ENCODE measurements at regions not wholly inside any gene's neighbourhood (a gene's known extent, or its start where the extent isn't known, plus 50 kb on each side); places are given as distances from the start of the nearest gene placed in this dataset.
"Not testable (repeated sequence)": the region's sequence is repeated elsewhere in the genome, so short reads cannot be mapped to it uniquely, and the experiment has no call there.

DNA sequence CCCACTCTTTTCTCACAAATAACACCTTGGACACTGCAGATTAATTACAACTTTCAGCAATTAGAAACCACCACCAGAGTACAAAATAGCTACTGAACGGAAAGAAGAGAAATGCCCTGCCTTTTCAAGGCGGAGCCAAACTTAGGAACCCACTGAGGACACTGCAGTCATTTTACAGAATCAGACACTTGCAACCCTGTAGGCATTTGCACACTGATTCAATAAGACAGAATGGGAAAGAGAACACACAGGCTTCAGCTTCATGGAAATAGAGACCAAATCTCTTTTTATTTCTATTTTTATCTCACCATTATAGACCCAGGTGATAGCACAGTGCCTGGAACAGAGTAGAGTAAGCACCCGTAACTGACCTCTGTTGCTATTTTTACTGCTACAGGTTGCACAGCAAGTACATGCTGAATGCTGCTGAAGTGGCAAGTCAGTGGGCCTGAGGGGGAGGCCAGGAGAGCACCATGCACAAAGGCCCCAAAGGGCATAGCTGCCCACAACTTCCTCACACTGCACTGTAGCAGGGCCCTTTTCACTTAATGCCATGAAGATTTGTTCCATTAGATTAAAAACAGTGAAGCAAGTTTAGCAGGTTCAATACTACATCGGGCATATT lies 50.7 kb upstream of the EDARADD start:
- Mint-ChIP-seq H3K4me1 (peaks cover 0 to 2% (median 0%) of the 10 kb centered on the region in 4 donors), H3K36me3 (peaks cover 0 to 1% (median 0%) of the 10 kb centered on the region in 3 donors), H3K27ac (no peak overlapping the region), H3K27me3 (peaks cover 0 to 4% (median 3%) of the 10 kb centered on the region in 5 donors), H3K9me3 (no peaks in the 10 kb centered on the region), H3K4me3 (no peak overlapping the region)
- DNase-seq: no peak
- no peak for ATAC-seq
- POLR2A ChIA-PET: no interaction called here

GRCh38 chr1:236342403-236343245 lies 51.5 kb upstream of the EDARADD start:
- H3K4me1 Mint-ChIP-seq: peaks cover 0 to 2% (median 0%) of the 10 kb centered on the region in 4 donors
- H3K27me3 Mint-ChIP-seq: peaks cover 0 to 4% (median 3%) of the 10 kb centered on the region in 5 donors
- ATAC-seq (no peak), DNase-seq (no peak)
- H3K9me3 Mint-ChIP-seq: no peaks in the 10 kb centered on the region
- POLR2A ChIA-PET: no interaction called here
- H3K36me3 Mint-ChIP-seq: peaks cover 0 to 1% (median 0%) of the 10 kb centered on the region in 3 donors
- no peak overlapping the region for H3K27ac Mint-ChIP-seq
- no peak overlapping the region for H3K4me3 Mint-ChIP-seq

DNA sequence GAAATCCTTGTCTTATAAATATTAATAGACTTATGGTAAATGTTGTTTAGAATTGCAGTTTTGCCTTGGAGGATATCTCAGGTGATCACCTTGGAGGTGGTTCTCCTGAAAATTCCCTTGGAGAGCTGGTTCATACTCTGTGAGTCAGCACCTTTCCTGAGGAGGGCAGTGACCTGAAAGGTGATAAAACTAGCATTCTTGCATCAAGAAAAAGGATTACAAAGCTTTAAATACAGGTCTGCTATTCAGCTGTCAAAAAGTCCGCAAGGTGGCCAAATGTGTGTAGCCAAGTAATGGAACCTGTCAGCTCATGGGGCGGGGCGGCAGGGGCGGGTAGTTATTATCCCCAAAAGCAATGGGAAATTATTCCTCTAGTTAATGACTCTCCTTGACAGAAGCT lies 52.8 kb upstream of the EDARADD start:
- ATAC-seq (no peak), DNase-seq (no peak)
- Mint-ChIP-seq H3K36me3 (no peaks in the 10 kb centered on the region), H3K27me3 (peaks cover 0 to 4% (median 0%) of the 10 kb centered on the region in 5 donors), H3K9me3 (no peaks in the 10 kb centered on the region), H3K27ac (no peak overlapping the region), H3K4me3 (no peak overlapping the region), H3K4me1 (peaks cover 0 to 2% (median 0%) of the 10 kb centered on the region in 4 donors)
- POLR2A ChIA-PET: no interaction called here

DNA sequence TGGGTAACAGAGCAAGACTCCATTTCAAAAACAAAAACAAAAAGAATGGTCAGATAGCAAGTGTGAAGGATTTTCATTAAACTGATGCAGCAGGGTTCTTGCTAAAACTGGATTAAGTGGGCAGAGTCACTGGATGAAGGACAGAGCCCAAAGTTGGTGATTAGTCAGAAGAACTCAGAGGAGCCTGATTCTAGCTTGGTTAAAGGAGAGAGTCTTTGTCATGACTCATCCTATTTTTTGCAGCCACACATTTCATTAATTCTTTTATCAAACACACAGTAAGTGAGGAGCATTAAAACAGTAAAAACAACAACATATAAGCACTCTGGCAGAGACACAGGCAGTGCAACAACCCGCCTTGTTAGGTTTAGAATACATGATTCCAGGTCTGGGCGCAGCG lies 56.0 kb upstream of the EDARADD start:
- no peak overlapping the region for H3K4me3 Mint-ChIP-seq
- no peaks in the 10 kb centered on the region for H3K36me3 Mint-ChIP-seq
- no peaks in the 10 kb centered on the region for H3K27me3 Mint-ChIP-seq
- POLR2A ChIA-PET: no interaction called here
- H3K9me3 Mint-ChIP-seq: no peaks in the 10 kb centered on the region
- ATAC-seq: no peak
- peak overlapping the region in 2 of 10 donors; percentile 24 to 49 for H3K27ac Mint-ChIP-seq
- no peaks in the 10 kb centered on the region for H3K4me1 Mint-ChIP-seq
- DNase-seq: no peak

DNA sequence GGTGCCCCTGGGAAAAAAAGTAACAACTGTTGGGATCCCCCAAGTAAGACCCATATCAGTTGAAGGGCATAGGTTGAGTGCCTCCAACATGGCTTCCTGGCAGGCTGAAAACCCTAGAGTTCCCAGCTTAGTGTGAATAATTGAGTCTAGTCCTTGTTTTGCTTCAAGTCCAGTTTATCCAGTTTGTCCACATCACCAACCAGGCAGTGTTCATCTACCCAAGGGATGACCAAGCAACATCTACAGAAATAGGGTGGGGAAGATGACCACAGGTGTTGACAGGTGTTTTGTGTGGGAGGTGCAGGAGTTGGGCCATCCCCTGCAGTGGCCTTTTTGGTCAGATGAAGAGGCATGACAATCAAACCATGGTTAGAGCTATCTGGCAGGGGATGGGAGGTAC lies 54.3 kb upstream of the ERO1B start:
- ATAC-seq: no peak
- Mint-ChIP-seq H3K9me3 (no peaks in the 10 kb centered on the region), H3K36me3 (no peaks in the 10 kb centered on the region), H3K4me3 (no peak overlapping the region), H3K27ac (no peak overlapping the region), H3K27me3 (peaks cover 0 to 1% (median 0%) of the 10 kb centered on the region in 5 donors), H3K4me1 (no peaks in the 10 kb centered on the region)
- POLR2A ChIA-PET: no interaction called here
- no peak for DNase-seq

DNA sequence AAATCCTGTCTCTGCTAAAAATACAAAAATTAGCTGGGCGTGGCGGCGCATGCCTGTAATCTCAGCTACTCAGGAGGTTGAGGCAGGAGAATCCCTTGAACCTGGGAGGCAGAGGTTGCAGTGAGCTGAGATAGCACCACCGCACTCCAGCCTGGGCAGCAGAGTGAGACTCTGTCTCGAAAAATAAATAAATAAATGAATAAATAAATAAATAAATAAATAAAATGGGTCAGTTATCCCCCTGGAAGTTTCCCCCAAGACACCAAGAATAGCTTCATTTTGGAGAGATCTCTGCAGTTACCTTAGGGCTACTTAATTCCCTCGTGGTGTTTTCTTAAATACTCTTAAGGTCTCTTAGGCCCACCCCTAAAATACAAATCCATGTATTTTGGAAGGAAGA lies 53.9 kb upstream of the ERO1B start:
- H3K36me3 Mint-ChIP-seq, H3K9me3 Mint-ChIP-seq, H3K27ac Mint-ChIP-seq, ATAC-seq, H3K27me3 Mint-ChIP-seq, H3K4me3 Mint-ChIP-seq, POLR2A ChIA-PET, H3K4me1 Mint-ChIP-seq, DNase-seq: not testable (repeated sequence)

DNA sequence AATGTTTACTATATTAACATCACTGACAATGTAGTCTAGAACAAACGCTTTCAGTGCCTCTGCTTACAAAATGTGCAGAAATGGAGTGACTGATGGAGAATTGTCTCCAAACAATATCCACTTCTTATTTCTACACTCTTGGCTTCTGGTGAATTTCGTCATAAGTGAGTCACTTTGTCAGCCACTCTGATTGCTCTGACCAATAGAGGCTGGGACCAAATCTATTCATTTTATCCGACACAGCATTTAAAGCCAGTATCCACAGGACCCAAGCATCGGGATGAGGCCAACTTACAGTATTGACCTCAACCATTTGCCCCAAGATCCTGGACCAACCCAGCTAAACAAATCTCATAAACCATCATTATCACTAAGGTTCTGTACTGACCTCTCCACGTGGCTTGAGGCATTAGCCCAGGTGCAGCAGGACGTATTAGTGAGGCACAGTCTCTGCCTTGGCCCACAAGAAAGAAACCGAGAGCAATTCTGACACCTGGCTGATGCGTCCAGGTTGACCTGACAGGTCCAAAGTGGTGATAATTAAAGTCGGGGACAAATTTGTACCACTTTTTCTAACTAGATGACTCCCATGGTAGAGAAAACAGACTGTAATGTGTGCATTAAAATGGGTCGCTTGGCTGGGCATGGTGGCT lies 53.3 kb upstream of the ERO1B start:
- H3K4me3 Mint-ChIP-seq: no peak overlapping the region
- H3K36me3 Mint-ChIP-seq: no peaks in the 10 kb centered on the region
- ATAC-seq (no peak), DNase-seq (no peak)
- peaks cover 0 to 1% (median 0%) of the 10 kb centered on the region in 5 donors for H3K27me3 Mint-ChIP-seq
- POLR2A ChIA-PET: no interaction called here
- H3K4me1 Mint-ChIP-seq: no peaks in the 10 kb centered on the region
- H3K9me3 Mint-ChIP-seq: no peaks in the 10 kb centered on the region
- H3K27ac Mint-ChIP-seq: no peak overlapping the region

GRCh38 chr1:236332092-236332758 lies 50.5 kb upstream of the ERO1B start:
- POLR2A ChIA-PET: no interaction called here
- Mint-ChIP-seq H3K36me3 (no peaks in the 10 kb centered on the region), H3K4me3 (no peak overlapping the region), H3K27ac (no peak overlapping the region), H3K4me1 (no peaks in the 10 kb centered on the region), H3K9me3 (no peaks in the 10 kb centered on the region), H3K27me3 (peaks cover 0 to 1% (median 0%) of the 10 kb centered on the region in 5 donors)
- DNase-seq: no peak
- no peak for ATAC-seq

All from naive thymus-derived CD8-positive, alpha-beta T cell (primary cell).